HL-60 (cell line): ENCODE measurements at regions not wholly inside any gene's neighbourhood (a gene's known extent, or its start where the extent isn't known, plus 50 kb on each side); places are given as distances from the start of the nearest gene placed in this dataset.

Experiments
- CTCF ChIP-seq: IDR thresholded peaks from one replicate; pipeline ENCODE4 v1.5.1; 2011; ENCODE audit warnings: low read length, control low read depth, inconsistent platforms; ENCODE audit not compliant: insufficient read depth
- GABPA ChIP-seq: IDR thresholded peaks from 2 replicates; pipeline ENCODE4 v1.6.1; 2012; ENCODE audit warnings: low read depth
- POLR2AphosphoS5 ChIP-seq: IDR thresholded peaks from 2 replicates; pipeline ENCODE4 v1.6.1; 2012; ENCODE audit warnings: low read depth
- REST ChIP-seq: IDR thresholded peaks from 2 replicates; pipeline ENCODE4 v1.6.1; 2012; ENCODE audit warnings: low read depth; ENCODE audit not compliant: insufficient replicate concordance
- SPI1 ChIP-seq: IDR thresholded peaks from 2 replicates; pipeline ENCODE4 v1.6.1; 2012; ENCODE audit warnings: low read depth, mild to moderate bottlenecking, borderline replicate concordance

- TF ChIP-seq POLR2AphosphoS5, result no peak
- no peak for TF ChIP-seq CTCF
- no peak for TF ChIP-seq REST
- no peak for TF ChIP-seq SPI1
- TF ChIP-seq GABPA, result no peak
These were observed 398.3 kb downstream of the IRX2 start for GRCh38 chr5:2353211-2353610.
